ENCODE measurements at regions not wholly inside any gene's neighbourhood (a gene's known extent, or its start where the extent isn't known, plus 50 kb on each side); places are given as distances from the start of the nearest gene placed in this dataset.

DNA sequence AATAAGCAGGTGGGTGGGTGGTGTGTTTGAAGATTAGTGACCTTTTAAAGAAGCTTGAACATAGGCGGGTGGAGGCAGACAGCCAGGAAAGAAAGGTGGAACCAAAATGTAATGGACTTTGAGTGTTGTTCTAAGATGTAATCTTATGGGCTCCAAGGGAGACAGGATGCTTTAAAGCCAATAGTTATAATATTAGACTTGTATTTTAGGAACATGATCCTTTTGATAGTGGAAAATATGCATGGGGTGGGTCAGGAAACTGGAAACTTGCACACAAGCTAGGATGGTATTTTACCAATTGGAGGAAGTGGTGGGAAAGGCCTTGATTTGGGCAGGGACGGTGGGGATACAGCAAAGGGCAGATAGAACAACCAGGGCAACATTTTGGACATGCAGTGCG lies 151.8 kb upstream of the PDE7B start:
- no peaks in the 10 kb centered on the region for H3K4me1 ChIP-seq (ENCODE audit: control insufficient read depth in 5 of 5, insufficient read depth in 5 of 5, low read length in 5 of 5)
- TF ChIP-seq, protein P1, sequence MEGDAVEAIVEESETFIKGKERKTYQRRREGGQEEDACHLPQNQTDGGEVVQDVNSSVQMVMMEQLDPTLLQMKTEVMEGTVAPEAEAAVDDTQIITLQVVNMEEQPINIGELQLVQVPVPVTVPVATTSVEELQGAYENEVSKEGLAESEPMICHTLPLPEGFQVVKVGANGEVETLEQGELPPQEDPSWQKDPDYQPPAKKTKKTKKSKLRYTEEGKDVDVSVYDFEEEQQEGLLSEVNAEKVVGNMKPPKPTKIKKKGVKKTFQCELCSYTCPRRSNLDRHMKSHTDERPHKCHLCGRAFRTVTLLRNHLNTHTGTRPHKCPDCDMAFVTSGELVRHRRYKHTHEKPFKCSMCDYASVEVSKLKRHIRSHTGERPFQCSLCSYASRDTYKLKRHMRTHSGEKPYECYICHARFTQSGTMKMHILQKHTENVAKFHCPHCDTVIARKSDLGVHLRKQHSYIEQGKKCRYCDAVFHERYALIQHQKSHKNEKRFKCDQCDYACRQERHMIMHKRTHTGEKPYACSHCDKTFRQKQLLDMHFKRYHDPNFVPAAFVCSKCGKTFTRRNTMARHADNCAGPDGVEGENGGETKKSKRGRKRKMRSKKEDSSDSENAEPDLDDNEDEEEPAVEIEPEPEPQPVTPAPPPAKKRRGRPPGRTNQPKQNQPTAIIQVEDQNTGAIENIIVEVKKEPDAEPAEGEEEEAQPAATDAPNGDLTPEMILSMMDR (IDR thresholded peaks at IDR 0.05; ENCODE audit: control extremely low read depth, extremely low read depth): no peak
- no peak for ATAC-seq (ENCODE audit: insufficient read depth, low FRiP score)
- 82 to 92% methylated on average over 3 of the region's 3 CpGs for WGBS, 2 donors
- no peak for DNase-seq
- H3K9me3 ChIP-seq (ENCODE audit: control insufficient read depth in 4 of 4, insufficient read depth in 3 of 4, low read length in 3 of 4): no peaks in the 10 kb centered on the region
- no peak overlapping the region for H3K27ac ChIP-seq (ENCODE audit: low read depth in 1 of 2, low read length in 1 of 2)
- no peak overlapping the region for H3K4me3 ChIP-seq
- no peak overlapping the region for H3K9ac ChIP-seq (ENCODE audit: insufficient read depth in 1 of 2, low read length in 2 of 2)
- H3K36me3 ChIP-seq (ENCODE audit: control insufficient read depth in 4 of 4, insufficient read depth in 4 of 4, low read length in 4 of 4): no peaks in the 10 kb centered on the region
- no peaks in the 10 kb centered on the region for H3K27me3 ChIP-seq (ENCODE audit: control insufficient read depth in 3 of 3, insufficient read depth in 3 of 3, low read length in 2 of 3)

GRCh38 chr6:135701426-135701825 lies 150.1 kb upstream of the PDE7B start:
- TF ChIP-seq, protein P1 (IDR thresholded peaks at IDR 0.05; ENCODE audit: control extremely low read depth, extremely low read depth): no peak
- Histone ChIP-seq H3K9ac (ENCODE audit: insufficient read depth in 1 of 2, low read length in 2 of 2) (no peak overlapping the region), H3K36me3 (ENCODE audit: control insufficient read depth in 4 of 4, insufficient read depth in 4 of 4, low read length in 4 of 4) (no peaks in the 10 kb centered on the region), H3K4me1 (ENCODE audit: control insufficient read depth in 5 of 5, insufficient read depth in 5 of 5, low read length in 5 of 5) (no peaks in the 10 kb centered on the region), H3K27ac (ENCODE audit: low read depth in 1 of 2, low read length in 1 of 2) (no peak overlapping the region), H3K9me3 (ENCODE audit: control insufficient read depth in 4 of 4, insufficient read depth in 3 of 4, low read length in 3 of 4) (no peaks in the 10 kb centered on the region), H3K27me3 (ENCODE audit: control insufficient read depth in 3 of 3, insufficient read depth in 3 of 3, low read length in 2 of 3) (no peaks in the 10 kb centered on the region), H3K4me3 (no peak overlapping the region)
- 77 to 89% methylated on average over 3 of the region's 3 CpGs for WGBS, 2 donors
- ATAC-seq (ENCODE audit: insufficient read depth, low FRiP score) (no peak), DNase-seq (no peak)

DNA sequence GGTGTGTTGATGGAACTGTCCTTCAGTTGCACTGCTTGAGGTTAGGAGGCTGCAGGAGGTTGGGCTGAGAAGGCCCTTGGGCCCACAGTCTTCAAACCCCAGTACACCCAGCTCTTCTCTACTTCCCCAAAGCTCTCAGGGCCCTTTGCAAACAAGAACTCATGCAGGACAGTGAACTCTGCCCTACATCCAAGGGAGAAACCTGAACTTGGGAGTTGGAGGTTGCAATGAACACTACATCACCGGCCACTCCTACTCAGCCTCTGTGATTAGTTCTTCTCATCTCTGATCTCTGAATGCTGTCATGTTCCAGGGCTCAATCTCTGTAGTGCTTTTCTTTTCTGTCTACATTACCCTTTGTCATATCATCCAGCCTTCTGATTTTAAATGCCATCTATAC lies 148.5 kb upstream of the PDE7B start:
- no peak for ATAC-seq (ENCODE audit: insufficient read depth, low FRiP score)
- Histone ChIP-seq H3K9me3 (ENCODE audit: control insufficient read depth in 4 of 4, insufficient read depth in 3 of 4, low read length in 3 of 4) (no peaks in the 10 kb centered on the region), H3K36me3 (ENCODE audit: control insufficient read depth in 4 of 4, insufficient read depth in 4 of 4, low read length in 4 of 4) (no peaks in the 10 kb centered on the region), H3K4me1 (ENCODE audit: control insufficient read depth in 5 of 5, insufficient read depth in 5 of 5, low read length in 5 of 5) (peaks cover 0 to 8% (median 0%) of the 10 kb centered on the region in 5 donors), H3K27ac (ENCODE audit: low read depth in 1 of 2, low read length in 1 of 2) (no peak overlapping the region), H3K9ac (ENCODE audit: insufficient read depth in 1 of 2, low read length in 2 of 2) (no peak overlapping the region), H3K27me3 (ENCODE audit: control insufficient read depth in 3 of 3, insufficient read depth in 3 of 3, low read length in 2 of 3) (no peaks in the 10 kb centered on the region), H3K4me3 (no peak overlapping the region)
- DNase-seq: no peak
- WGBS, 2 donors: 84 to 85% methylated on average over 1 of the region's 1 CpG
- TF ChIP-seq, protein P1 (IDR thresholded peaks at IDR 0.05; ENCODE audit: control extremely low read depth, extremely low read depth): no peak

- ATAC-seq (ENCODE audit: insufficient read depth, low FRiP score): no peak
- TF ChIP-seq, protein P1 (IDR thresholded peaks at IDR 0.05; ENCODE audit: control extremely low read depth, extremely low read depth): no peak
- 44 to 68% methylated on average over 3 of the region's 3 CpGs for WGBS, 2 donors
Measured at GRCh38 chr6:135703621-135704020, 147.9 kb upstream of the PDE7B start.

More at GRCh38 chr6:135703621-135704020, 147.9 kb upstream of the PDE7B start:
- Histone ChIP-seq H3K36me3 (ENCODE audit: control insufficient read depth in 4 of 4, insufficient read depth in 4 of 4, low read length in 4 of 4) (no peaks in the 10 kb centered on the region), H3K4me1 (ENCODE audit: control insufficient read depth in 5 of 5, insufficient read depth in 5 of 5, low read length in 5 of 5) (peaks cover 0 to 8% (median 0%) of the 10 kb centered on the region in 5 donors), H3K27me3 (ENCODE audit: control insufficient read depth in 3 of 3, insufficient read depth in 3 of 3, low read length in 2 of 3) (no peaks in the 10 kb centered on the region), H3K9ac (ENCODE audit: insufficient read depth in 1 of 2, low read length in 2 of 2) (no peak overlapping the region), H3K27ac (ENCODE audit: low read depth in 1 of 2, low read length in 1 of 2) (no peak overlapping the region), H3K4me3 (no peak overlapping the region), H3K9me3 (ENCODE audit: control insufficient read depth in 4 of 4, insufficient read depth in 3 of 4, low read length in 3 of 4) (no peaks in the 10 kb centered on the region)
- DNase-seq: no peak
